ENCODE measurements at regions not wholly inside any gene's neighbourhood (a gene's known extent, or its start where the extent isn't known, plus 50 kb on each side); places are given as distances from the start of the nearest gene placed in this dataset.

DNA sequence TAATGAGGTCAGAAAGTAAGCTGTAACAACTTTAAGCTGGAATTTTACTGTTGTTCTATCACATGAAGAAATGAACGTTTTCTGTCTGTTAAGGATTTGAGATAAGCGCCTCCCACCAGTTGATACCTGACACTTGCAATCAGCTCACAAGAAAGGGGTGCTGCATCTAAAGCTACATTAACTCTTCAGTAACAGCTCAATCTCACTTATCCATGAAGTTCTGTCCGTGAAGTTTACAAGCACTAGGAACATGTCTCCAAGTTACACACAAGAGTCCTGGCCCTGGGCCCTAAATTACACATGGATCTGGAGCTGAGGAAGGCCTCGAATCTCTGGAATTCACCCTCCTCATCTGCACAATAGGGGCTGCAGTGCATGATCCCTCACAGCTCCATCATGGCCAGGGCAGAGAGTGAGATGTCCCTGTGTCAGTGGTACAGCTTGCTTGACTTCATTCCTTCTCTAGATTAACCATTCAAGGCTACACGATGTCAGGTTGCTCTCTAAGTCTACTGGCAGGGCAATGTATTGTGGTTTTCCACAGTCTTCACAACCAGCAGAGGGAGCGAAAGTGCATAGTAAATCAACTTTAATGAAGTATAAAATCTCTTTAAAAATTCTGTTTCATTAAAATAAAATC, 182.4 kb upstream of the MCHR2 start:
- peak; percentile 76 for DNase-seq

DNA sequence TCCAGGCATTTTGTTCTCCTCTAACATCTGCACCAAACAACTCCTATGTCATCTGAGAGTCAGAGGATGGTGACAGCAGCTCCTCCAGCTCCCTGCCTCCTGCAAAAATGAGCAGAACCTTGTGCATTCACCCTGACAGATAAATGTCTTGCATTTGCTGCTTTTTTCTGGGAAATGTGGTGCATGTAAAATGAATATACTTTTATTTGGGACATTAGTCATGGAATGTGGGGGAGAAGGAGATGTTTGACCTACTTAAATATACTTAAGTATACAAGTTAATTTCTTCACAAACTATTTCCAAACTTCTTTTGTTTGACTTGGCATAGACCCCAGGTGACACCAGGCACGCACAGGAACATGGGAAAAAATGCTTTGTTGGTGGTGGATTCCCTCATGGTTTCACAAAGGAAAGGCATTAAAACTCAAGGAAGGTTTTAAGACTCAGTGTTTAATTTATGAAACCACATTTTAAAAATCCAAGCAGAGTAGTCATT, 181.8 kb upstream of the MCHR2 start:
- DNase-seq = peak; percentile 99

DNA sequence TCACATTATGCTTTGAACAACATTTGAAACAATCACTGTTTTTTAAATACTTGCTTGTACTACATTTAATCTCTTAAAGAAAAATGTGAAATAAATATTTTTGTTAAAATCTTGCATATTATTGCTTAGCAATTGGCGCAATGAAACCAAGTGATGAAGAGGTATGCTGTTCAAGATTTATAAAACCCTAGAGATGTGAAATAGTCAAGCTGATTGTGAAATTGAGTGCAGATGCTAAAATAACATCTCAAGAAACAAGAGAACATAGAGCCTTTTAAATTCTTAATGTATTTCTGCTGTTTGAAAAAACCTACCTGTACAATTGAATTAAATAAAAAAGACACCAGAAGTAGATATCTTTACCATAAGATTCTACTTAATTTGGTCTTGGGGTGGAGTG, 179.2 kb upstream of the MCHR2 start:
- peak; percentile 52 for DNase-seq

DNA sequence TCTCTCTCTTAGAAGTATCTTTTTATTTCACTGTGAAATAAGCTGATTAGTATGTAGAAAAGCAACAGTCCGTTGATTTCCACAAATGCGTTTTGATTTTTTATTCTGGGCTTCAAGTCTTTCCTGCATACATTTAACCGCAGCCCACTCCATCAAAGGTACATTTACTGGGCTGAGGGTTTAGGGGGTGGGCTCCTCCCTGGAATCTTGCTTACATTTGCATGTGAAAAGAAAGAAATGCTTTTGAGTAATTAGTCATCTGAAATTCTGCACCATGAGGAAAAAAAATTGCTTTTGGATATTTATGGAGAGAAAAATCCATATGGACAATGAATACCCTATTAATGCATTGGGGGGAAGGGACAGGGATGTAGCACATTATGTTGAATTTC, 178.3 kb upstream of the MCHR2 start:
- no peak for DNase-seq

DNA sequence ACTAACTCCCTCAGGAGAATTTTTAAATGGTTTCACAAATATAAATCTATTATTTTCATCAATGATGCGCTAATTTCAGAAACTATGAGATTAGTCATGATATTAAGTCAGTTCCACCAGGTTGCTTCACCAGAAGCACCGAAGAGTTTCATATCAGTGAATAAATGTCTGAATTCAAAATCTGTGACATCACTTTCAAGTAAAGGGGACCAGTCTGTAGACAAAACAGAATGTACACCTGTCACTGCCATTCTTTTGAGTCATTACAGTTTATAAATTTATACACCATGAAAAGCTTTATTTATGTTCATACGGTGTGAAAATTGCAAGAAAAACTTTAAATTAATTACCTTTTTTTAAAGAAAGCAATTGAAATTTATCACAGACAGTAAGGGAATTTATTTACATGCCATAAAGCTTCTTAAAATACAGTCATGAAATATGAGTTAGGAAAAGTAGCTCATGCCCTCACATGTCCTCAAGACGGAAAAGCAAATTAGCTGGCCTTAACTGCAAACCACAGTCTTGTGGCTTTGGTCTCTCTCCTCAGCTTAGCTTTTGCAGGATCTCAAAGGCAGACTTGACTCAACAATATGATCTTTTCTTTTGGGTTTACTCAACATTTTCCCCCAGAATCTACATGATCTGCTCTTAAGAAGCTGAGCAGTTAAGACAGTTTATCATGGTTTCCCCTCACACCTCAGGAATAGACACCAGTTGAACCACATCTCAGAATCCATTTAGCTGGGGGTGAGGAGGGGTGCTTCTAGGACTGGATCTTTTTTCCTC, 177.7 kb upstream of the MCHR2 start:
- peak; percentile 87 for DNase-seq

DNA sequence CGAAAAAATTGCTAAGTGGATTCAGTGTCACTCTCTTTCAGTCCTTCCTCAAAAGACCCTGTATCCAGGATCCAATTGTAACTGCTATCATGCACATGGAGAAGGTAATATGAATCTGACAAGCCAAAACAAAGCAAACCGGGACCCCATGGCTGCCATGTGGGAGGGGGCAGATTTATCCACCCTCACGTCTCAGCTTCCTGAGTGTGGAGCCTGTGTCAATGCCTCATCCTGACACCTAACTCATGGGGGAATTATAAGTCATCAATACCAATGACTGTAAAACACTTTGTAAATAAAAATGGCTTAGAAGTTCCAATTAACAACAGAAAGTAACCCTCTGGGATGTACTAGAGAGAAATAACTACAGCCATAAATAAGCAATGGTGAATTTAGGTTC, 174.1 kb upstream of the MCHR2 start:
- no peak for DNase-seq

DNA sequence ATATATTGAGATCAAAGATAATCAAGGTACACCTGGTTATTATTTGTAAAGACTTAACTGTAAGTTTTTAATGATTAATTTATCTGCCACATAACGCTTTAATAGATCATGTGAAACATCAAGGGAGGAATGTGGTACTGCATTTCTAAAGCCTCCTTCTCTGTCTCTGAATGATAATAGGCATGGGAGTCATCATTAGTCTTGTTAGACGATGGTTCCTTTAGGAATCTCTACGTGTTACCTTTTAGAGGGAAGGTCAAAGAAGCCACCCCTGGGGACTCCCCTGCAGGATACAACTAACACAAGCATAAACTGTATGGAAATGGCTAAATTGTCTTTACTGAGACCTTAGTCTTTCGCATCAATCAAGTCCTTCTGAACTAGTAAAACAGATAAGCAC, 173.6 kb upstream of the MCHR2 start:
- no peak for DNase-seq

DNA sequence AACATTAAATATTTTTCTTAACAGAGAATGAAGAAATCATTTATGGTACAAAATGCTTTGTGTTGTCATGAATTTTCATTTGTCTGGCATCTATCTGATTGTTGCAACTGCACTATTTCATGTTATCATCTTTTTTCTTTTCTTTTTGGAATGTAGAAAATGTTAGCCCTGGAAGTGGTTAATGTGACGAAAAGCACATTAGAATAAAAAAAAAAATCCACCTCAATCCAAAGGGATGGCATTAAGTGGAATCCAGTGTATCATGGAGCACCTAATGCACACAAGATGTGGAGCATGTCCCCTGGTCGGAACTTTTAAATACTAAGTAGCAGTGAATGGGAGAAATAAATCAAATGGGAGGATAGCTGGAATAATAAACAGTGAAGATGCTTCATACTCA, 172.9 kb upstream of the MCHR2 start:
- peak; percentile 90 for DNase-seq

DNA sequence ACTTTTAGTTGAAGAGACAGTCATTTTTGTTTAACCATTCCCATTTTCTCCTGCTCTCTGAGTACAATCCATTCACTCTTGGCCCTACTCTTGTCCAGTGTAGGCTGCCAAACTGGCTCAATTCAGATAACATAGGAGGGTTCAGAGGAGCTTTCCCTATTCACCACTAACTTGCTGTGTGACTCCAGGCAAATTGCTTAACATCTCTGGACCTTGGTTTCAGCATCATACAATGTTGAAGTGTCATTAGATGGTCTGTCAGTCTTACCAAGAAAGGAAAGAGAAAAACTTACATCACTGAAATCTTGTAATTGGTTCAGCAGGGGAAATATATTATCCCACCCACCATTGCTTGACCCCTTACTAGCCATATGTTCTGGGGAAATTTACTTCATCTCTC, 171.4 kb upstream of the MCHR2 start:
- no peak for DNase-seq

DNA sequence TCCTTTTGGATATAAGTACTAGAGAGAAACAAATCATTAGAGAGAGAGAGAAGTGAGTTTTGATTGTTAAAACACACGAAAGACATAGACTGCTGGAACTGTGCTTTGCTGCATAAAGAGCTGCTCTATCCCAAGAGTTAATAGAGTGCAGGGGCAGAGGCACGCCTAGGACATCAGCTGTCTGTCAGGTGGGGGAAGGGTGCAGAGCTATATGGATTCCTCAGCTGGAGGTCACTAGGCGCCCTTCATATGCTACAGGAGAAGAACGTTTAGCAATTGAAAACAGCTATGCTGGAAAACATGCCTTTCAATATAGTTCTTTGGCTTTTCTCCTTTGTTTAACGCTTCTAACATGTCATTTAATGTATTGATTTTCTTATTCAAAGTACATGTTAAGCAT, 169.0 kb upstream of the MCHR2 start:
- no peak for DNase-seq

DNA sequence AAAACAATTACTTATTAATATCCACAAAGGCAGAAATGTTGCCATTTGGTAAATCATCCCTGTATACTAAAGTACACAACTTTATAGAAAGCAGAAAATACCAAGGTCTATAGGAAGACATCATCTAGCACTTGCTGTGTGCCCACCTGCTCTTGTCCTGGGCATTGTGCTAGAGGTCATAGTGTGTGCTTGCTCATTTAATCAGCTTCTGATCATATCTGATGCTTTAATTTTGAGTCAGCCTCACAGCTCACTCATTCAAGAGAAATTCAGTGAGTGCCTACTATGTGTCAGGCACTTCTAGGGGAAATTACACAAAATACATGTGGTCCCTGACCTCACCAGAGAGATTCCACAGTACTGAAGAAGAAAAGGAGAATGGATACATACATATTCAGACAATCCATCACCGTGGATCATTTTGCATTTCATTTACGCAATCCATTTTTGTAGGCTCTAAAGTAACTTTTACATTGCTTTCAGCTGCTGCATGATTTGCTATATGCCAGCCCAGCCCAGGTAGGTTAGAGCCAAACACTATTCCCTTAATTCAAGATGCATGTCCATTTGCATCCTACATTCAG, 167.9 kb upstream of the MCHR2 start:
- no peak for DNase-seq

DNA sequence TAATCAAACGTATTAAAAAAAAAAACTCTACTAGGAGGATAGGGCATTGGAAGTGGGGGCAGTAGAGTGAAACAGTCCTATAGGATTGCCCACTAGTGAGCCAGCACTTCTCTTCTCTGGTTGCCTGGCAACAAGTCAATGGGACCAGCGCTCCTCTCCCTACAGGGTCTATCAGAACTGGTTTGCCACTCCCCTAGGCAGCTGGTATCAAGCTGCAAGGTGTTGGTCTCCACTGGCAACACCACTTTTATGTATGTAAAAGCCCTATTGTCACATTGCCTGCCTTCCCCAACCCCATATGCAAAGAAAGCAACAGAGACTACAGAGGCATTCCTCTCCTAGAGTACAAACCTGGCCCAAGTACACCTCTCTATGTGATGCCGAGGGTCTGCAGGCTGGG, 166.9 kb upstream of the MCHR2 start:
- no peak for DNase-seq

DNA sequence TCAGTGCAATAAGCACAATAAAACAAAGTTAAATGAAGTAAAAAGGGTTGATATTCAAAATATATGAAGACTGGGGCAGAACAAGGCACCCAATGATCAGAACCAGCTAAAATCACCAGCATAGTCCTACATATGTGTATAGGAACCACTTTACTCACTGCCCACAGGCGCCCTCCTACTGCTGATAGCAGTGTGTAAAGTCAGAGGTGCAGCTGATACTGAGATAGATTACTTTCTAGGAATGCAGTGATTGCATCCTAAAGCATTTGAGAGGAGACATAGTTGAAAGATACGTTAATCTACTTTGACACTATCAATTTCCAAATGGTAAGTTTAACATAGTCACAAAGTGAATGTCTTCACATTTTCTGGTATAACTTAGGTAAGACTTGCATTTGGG, 161.1 kb upstream of the MCHR2 start:
- no peak for DNase-seq

DNA sequence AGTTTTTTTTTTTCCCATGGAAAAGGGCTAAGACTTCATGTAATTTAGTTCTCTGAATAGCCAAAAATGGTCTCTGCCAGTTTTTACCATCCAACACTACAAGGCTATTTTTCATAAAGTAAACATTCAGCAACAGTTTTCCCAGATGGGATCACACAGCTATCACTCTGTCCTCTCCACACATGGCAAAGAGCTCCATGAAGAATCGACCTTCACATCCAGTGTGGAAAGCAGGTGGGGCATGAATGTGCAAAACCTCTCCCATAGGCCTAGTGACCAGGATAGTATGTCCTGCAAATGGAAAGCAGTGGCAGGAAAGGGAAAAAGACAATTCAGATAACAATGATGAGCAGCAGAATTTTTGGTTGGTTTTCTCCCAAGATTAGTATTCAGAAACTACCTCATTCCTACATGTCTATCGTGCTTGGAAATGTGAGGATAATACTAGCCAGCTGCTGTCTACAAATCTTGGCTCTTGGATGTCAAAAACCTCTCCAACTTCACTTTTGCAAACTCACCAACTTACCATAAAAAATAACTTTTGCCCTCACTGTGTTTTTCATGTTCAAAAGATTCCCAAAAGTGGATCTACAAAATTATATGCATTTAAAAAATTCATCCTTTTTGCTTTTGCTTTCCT, 159.7 kb upstream of the MCHR2 start:
- no peak for DNase-seq

DNA sequence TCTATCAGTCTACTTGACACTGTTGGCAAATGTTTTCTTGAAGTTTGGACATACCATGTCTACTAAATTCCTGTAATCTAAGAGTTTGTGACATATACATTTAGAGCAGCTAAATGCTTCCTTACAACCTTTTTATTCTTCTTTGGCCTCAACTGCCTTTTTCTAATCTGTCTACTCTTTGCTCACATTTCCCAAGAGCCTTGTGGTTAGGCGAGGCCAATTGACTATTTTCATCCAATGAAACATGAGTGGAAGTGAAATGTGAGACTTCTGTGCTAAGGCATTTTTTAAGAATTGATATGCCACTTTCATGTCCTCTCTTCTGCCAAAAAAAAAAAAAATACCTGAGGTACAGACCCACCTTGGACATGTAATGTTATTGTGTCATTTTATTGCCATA, 158.2 kb upstream of the MCHR2 start:
- DNase-seq = no peak

DNA sequence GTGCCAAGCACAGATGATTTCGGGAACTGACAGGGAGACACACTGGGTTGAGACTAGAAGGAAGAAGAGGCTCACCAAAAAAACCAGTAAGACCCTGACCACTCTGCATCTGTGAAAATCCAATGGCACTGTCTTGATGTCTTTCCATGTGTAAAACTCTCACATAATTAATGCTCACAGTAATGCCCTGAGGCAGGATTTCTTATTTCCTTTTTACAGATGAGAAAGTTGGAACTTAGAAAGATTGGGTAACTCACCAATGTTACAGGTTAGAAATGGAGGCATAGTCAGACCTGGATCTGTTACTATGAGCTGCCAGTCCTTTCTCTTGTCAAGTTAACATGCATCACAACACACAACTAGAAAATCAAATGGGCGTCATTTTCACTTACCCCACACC, 151.0 kb upstream of the MCHR2 start:
- DNase-seq = no peak

DNA sequence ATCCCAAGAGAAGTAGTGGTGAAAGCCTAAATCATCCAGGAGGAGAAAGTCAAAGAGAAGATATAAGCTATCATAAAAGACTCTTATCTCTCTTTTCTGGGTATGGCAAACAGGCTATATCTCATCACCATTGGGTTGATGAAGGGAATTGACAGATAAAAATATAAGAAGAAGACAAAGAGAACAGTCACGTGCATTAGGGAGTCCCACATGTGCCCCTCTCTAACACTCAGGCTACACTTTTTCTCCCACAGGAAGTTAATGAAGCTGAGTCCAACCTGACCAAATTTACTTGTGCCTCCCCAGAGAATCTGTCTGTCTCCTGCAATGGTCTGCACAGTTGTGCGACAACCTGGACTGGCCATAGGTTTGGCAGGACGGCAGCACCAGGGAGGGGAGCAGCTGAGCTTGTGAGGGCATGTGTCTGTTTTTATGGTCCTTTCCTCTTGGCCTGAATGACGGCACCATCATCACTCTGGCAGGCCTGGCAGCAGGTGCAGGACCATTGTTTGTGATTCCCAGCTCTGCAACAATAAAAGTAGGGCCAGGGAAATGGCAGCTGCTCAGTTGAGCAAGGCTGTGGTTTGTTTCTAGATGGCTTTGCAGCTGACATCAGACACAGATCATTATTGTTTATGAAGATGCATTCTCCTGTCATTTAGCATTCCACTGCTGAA, 144.5 kb upstream of the MCHR2 start:
- no peak for DNase-seq

DNA sequence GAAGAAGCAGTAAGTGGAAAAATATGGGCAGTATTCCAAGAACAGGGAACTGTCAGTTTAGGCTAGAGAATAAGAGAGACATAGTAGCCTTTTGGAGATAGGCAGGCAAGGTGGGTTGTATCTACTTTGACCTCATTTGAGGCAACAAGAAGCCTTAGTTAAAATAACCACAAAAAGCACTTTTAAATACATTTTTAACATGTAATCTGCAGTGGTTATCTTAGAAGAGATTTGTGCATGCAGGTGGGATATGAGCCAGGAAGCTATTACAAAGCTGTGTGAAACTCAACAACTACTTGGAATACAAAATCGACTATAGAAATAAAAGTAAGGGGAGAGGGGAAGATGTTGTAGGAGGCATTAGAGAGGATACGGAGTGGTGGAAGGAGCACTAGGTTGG, 143.7 kb upstream of the MCHR2 start:
- DNase-seq = no peak

DNA sequence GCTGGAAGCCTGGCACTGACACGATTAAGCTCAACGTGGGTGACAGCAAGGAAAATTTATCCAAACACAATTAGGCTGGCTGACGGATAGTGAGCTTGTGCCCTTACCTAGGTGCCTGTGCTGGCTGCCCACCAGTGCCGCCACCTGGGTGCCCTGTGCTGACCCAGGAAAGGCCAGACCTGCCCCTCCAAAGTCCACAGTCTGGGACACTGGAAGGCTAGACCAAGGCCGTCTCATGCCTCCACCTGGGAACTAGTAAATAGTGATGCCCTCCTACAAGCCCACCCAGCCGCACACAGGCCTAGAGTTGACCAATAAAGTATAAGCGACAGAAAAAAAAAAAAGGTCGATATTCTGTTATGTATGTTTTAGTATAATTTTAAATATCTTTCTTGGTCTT, 142.6 kb upstream of the MCHR2 start:
- no peak for DNase-seq

DNA sequence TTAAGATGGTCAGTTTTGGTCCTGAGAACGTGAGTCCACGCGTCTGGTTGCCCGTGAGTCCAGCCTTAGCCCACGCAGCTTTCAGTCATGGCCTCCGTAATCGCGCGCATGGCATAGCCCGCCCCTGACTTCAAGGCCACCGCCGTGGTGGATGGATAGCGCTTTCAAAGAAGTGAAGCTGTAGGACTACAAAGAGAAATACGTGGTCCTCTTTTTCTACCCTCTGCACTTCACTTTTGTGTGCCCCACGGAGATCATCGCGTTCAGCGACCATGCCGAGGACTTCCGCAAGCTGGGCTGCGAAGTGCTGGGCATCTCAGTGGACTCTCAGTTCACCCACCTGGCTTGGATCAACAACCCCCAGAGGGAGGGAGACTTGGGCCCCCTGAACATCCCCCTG, 142.0 kb upstream of the MCHR2 start:
- DNase-seq = no peak

DNA sequence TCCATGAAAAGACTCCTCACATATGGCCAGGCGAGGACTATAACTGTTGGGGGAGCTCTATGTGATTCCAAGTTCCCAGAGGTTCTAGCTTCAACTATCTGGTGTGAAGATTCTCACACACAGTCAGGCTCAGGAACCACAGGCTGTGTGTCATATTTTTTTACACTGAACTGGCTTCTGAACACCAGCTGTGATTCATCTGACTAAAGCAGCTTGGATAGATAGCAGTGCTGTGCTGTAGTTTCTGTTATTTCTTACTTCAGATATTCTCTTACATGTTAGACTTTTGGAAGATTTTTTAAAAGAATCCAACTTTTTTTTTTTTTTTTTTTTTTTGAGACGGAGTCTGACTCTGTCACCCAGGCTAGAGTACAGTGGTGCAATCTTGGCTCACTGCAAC, 140.7 kb upstream of the MCHR2 start:
- DNase-seq = peak; percentile 45

DNA sequence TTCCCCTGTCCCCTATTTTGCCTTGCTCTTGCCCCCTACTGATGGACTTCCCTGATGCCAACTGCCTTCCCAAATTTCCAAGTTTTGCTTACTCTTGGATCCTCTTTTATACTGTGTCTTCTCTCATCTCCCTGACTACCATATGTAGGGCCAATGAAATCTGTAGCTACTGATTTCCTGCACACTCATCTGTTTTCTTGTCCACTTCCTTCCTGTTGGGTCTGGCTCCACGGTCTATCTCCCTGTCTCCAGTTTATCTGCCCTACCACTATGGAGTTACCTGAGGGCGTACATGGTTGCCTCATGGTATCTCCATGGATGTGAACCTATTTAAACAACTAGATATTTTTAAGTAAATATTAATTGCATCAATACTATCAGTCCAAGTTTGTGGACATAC, 140.3 kb upstream of the MCHR2 start:
- DNase-seq = no peak

DNA sequence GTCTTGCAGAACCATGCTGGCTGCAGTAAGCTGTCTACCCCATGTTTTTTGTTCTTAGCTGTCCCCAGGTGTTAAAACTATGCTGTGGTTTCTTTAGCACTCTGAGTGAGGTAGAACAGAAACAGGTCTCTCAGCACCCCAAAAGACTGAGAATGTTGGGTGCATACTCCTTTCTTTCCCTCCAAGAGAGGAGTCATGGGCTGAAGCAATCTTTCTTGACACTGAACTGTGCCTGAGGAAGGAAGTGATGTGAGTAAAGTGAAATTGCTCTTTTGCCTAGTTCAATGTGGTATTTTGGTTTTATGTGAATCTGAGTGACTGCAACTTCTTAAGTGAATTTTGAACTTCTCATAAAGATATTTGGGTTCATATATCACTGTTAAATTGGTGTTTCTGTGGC, 138.0 kb upstream of the MCHR2 start:
- no peak for DNase-seq

All from fibroblast of skin of right quadriceps (primary cell).